Right lobe of liver (tissue), 6 donors: ENCODE measurements at regions not wholly inside any gene's neighbourhood (a gene's known extent, or its start where the extent isn't known, plus 50 kb on each side); places are given as distances from the start of the nearest gene placed in this dataset.

Experiments
- ATAC-seq, 4 donors: fragments of 200-7000 bp; cut with Tn5 transposase; one replicate each; pipeline ENCODE4 v1.9.1; 2020; ENCODE audit warnings: mild to moderate bottlenecking in 4 of 4, moderate library complexity in 4 of 4
- DNase-seq, 3 donors: peaks; one replicate each; pipeline ENCODE4 v3.0.0-alpha.2; 2020
- H3K27ac ChIP-seq, 3 donors: fragments of 200-600 bp; one replicate each; pipeline ENCODE4 v1.8.0; 2022
- H3K27me3 ChIP-seq, 2 donors: fragments of 200-600 bp; one replicate each; pipeline ENCODE4 v1.8.0; 2022
- H3K36me3 ChIP-seq, 4 donors: fragments of 200-600 bp; sonication (generic) in 1 of 4; one replicate each; pipeline versions ENCODE4 v1.5.1 to v1.8.0; 2017 to 2022; ENCODE audit warnings: control low read depth in 1 of 4
- H3K4me1 ChIP-seq, 4 donors: fragments of 200-600 bp; sonication (generic) in 1 of 4; one replicate each; pipeline versions ENCODE4 v1.5.1 to v1.8.0; 2017 to 2022; ENCODE audit warnings: control low read depth in 1 of 4
- H3K4me3 ChIP-seq, 3 donors: fragments of 200-600 bp; one replicate each; pipeline ENCODE4 v1.8.0; 2022
- H3K9me3 ChIP-seq, 4 donors: fragments of 200-600 bp; sonication (generic) in 1 of 4; one replicate each; pipeline versions ENCODE4 v1.5.1 to v1.8.0; 2017 to 2022; ENCODE audit warnings: control low read depth in 1 of 4
- CTCF ChIP-seq, 4 donors: fragments of 200-600 bp in 3 of 4; fragments of 450-650 bp in 1 of 4; IDR thresholded peaks; one replicate each; pipeline versions ENCODE4 v1.5.1 to v1.8.0; 2016 to 2022; ENCODE audit warnings: antibody characterized with exemption in 4 of 4, mild to moderate bottlenecking in 2 of 4
- POLR2A ChIP-seq: fragments of 450-650 bp; IDR thresholded peaks from one replicate; pipeline ENCODE4 v1.6.1; 2017; ENCODE audit warnings: antibody characterized with exemption, mild to moderate bottlenecking
- WGBS: methylation state at CpG from one replicate; pipeline ENCODE4 v1.1.6; 2018; ENCODE audit warnings: low coverage, low lambda C conversion rate; ENCODE audit not compliant: insufficient coverage; ENCODE audit errors: missing lambda C conversion rate; 5-methylcytosine and 5-hydroxymethylcytosine counted together
- intact Hi-C, 2 donors: fragments of 100-400 bp; cut with DNase I; formaldehyde crosslinking; loops; one replicate each; pipeline versions ENCODE4 v1.11.2 to v1.14.1; 2022
- donor health status: DM: no; HTN: yes; CAD: no.
- donor health status: DM: no; HTN: no; CAD: no.
- donor health status: DM: no; HTN: no; CAD: no.
- donor health status: DM: no; HTN: yes; CAD: no.
- donor health status: DM: no; HTN: yes; CAD: no.

GRCh38 chr1:196142111-196142640 is 466.1 kb downstream of the KCNT2 start:
- peaks cover 0 to 8% (median 0%) of the 10 kb centered on the region in 4 donors for H3K4me1 ChIP-seq
- no peaks in the 10 kb centered on the region for H3K36me3 ChIP-seq
- WGBS: 88% methylated on average over 2 of the region's 2 CpGs
- H3K27ac ChIP-seq: no peak overlapping the region
- H3K27me3 ChIP-seq: no peaks in the 10 kb centered on the region
- H3K9me3 ChIP-seq: no peaks in the 10 kb centered on the region
- no peak for TF ChIP-seq CTCF (IDR thresholded peaks at IDR 0.05)
- no peak for TF ChIP-seq POLR2A
- intact Hi-C loops: no loop called here
- H3K4me3 ChIP-seq: no peak overlapping the region
- DNase-seq (no peak), ATAC-seq (no peak)

- Histone ChIP-seq H3K9me3 (no peaks in the 10 kb centered on the region), H3K27ac (no peak overlapping the region), H3K4me1 (no peaks in the 10 kb centered on the region), H3K27me3 (no peaks in the 10 kb centered on the region), H3K4me3 (no peak overlapping the region), H3K36me3 (no peaks in the 10 kb centered on the region)
- WGBS: 88% methylated on average over 4 of the region's 4 CpGs
- DNase-seq: no peak
- no peak for TF ChIP-seq POLR2A
- TF ChIP-seq CTCF (IDR thresholded peaks at IDR 0.05): no peak
- no peak for ATAC-seq
- intact Hi-C loops: no loop called here
Measured at GRCh38 chr1:196136396-196136795, 471.8 kb downstream of the KCNT2 start.

GRCh38 chr1:196131691-196132090 is 476.5 kb downstream of the KCNT2 start:
- Histone ChIP-seq H3K9me3 (no peaks in the 10 kb centered on the region), H3K4me3 (no peak overlapping the region), H3K27ac (no peak overlapping the region), H3K4me1 (no peaks in the 10 kb centered on the region), H3K27me3 (no peaks in the 10 kb centered on the region), H3K36me3 (no peaks in the 10 kb centered on the region)
- no peak for TF ChIP-seq CTCF (IDR thresholded peaks at IDR 0.05)
- TF ChIP-seq POLR2A: no peak
- DNase-seq: no peak
- intact Hi-C loops: no loop called here
- ATAC-seq: no peak
- 27% methylated on average over 1 of the region's 1 CpG for WGBS

- H3K9me3 ChIP-seq: no peaks in the 10 kb centered on the region
- DNase-seq (no peak), ATAC-seq (no peak)
- TF ChIP-seq POLR2A: no peak
- no peak for TF ChIP-seq CTCF (IDR thresholded peaks at IDR 0.05)
- H3K4me1 ChIP-seq: no peaks in the 10 kb centered on the region
- intact Hi-C loops: no loop called here
- no peak overlapping the region for H3K27ac ChIP-seq
- no peaks in the 10 kb centered on the region for H3K36me3 ChIP-seq
- no peak overlapping the region for H3K4me3 ChIP-seq
- no peaks in the 10 kb centered on the region for H3K27me3 ChIP-seq
- WGBS: 37% methylated on average over 2 of the region's 2 CpGs
Measured at GRCh38 chr1:196128835-196129234, 479.4 kb downstream of the KCNT2 start.

- 74% methylated on average over 2 of the region's 2 CpGs for WGBS
Measured at GRCh38 chr1:196121181-196121580, 487.1 kb downstream of the KCNT2 start.

More at GRCh38 chr1:196121181-196121580, 487.1 kb downstream of the KCNT2 start:
- Histone ChIP-seq H3K27me3 (no peaks in the 10 kb centered on the region), H3K4me3 (no peak overlapping the region), H3K36me3 (no peaks in the 10 kb centered on the region), H3K4me1 (no peaks in the 10 kb centered on the region), H3K9me3 (no peaks in the 10 kb centered on the region), H3K27ac (no peak overlapping the region)
- DNase-seq: no peak
- TF ChIP-seq CTCF (IDR thresholded peaks at IDR 0.05) (no peak), POLR2A (no peak)
- ATAC-seq: no peak
- intact Hi-C loops: no loop called here
